ENCODE measurements at regions not wholly inside any gene's neighbourhood (a gene's known extent, or its start where the extent isn't known, plus 50 kb on each side); places are given as distances from the start of the nearest gene placed in this dataset.

DNA sequence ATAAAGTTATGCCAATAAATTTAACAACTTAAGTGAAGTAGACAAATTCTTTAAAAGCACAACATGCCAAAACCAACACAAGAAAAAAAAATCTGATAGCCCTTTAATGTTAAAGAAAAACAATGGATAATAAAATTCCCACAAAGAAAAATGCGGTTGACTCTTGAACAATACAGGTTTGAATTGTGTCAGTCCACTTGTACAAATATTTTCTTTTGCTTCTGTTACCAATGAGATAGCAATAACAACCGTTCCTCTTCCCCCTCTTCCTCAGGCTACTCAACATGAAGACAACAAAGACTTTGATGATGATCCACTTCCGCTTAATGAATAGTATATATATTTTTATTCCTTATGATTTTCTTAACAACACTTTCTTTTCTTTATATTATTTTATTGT lies 283.9 kb upstream of the MAN1A1 start:
- no peak overlapping the region for H3K4me2 ChIP-seq (ENCODE audit: unreplicated experiment)
- H3K36me3 ChIP-seq (ENCODE audit: low read depth), result no peaks in the 10 kb centered on the region
- no peak overlapping the region for H3K9ac ChIP-seq
- no peak for DNase-seq
- H3K27me3 ChIP-seq (replicated peaks; ENCODE audit: insufficient read depth), result no peaks in the 10 kb centered on the region
- H2AFZ ChIP-seq, result no peak overlapping the region
- no peak overlapping the region for H3K27ac ChIP-seq
- no peaks in the 10 kb centered on the region for H4K20me1 ChIP-seq (ENCODE audit: insufficient read depth)
- H3K4me3 ChIP-seq, result no peak overlapping the region
- no peaks in the 10 kb centered on the region for H3K9me3 ChIP-seq (ENCODE audit: low read depth)
- no peaks in the 10 kb centered on the region for H3F3A ChIP-seq (ENCODE audit: insufficient read depth)
- no peaks in the 10 kb centered on the region for H3K9me2 ChIP-seq (ENCODE audit: insufficient read depth)
- no peaks in the 10 kb centered on the region for H3K79me2 ChIP-seq (ENCODE audit: insufficient read depth)
- peaks cover 3% of the 10 kb centered on the region for H3K4me1 ChIP-seq (ENCODE audit: insufficient read depth)
- TF ChIP-seq EZH2 (IDR thresholded peaks at IDR 0.05; ENCODE audit: insufficient read depth, poor library complexity, severe bottlenecking) (no peak), EZH2phosphoT487 (IDR thresholded peaks at IDR 0.05; ENCODE audit: insufficient read depth, low read depth) (no peak)
- 89 to 94% methylated on average over 3 of the region's 3 CpGs for WGBS, 2 experiments (ENCODE audit: low coverage in 1 of 2, low lambda C conversion rate in 2 of 2, missing lambda C conversion rate in 2 of 2)
- in situ Hi-C loops (cut with MboI), result no loop called here

DNA sequence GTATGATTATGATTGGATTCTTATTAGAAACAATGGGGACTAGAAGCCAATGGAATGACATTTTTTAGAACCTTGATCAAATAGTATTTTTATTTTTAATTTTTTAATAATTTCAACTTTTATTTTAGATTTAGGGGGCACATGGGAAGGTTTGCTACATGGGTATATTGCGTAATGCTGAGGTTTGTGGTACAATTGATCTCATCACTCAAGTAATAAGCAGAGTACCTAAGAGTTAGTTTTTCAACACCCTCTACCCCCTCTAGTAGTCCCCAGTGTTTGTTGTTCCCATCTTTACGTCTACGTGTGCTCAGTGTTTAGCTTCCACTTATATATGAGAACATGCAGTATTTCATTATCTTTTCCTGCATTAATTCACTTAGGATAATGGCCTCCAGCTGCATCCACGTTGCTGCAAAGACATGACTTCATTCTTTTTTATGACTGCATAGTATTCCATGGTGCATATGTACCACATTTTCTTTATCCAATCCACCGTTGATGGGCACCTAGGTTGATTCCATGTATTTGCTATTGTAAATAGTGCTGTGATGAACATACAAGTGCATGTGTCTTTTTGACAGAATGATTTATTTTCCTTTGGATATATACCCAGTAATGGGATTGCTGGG lies 281.1 kb upstream of the MAN1A1 start:
- Histone ChIP-seq H3K4me1 (ENCODE audit: insufficient read depth) (peaks cover 15% of the 10 kb centered on the region), H3K9me3 (ENCODE audit: low read depth) (no peaks in the 10 kb centered on the region), H3K79me2 (ENCODE audit: insufficient read depth) (no peaks in the 10 kb centered on the region), H3K9ac (no peak overlapping the region), H3K4me2 (ENCODE audit: unreplicated experiment) (no peak overlapping the region), H3K36me3 (ENCODE audit: low read depth) (no peaks in the 10 kb centered on the region), H4K20me1 (ENCODE audit: insufficient read depth) (no peaks in the 10 kb centered on the region), H3K27me3 (replicated peaks; ENCODE audit: insufficient read depth) (no peaks in the 10 kb centered on the region), H3F3A (ENCODE audit: insufficient read depth) (no peaks in the 10 kb centered on the region), H2AFZ (no peak overlapping the region), H3K4me3 (no peak overlapping the region), H3K27ac (no peak overlapping the region), H3K9me2 (ENCODE audit: insufficient read depth) (no peaks in the 10 kb centered on the region)
- TF ChIP-seq EZH2phosphoT487 (IDR thresholded peaks at IDR 0.05; ENCODE audit: insufficient read depth, low read depth) (no peak), EZH2 (IDR thresholded peaks at IDR 0.05; ENCODE audit: insufficient read depth, poor library complexity, severe bottlenecking) (no peak)
- in situ Hi-C loops (cut with MboI), result no loop called here
- 79 to 84% methylated on average over 5 of the region's 5 CpGs for WGBS, 2 experiments (ENCODE audit: low coverage in 1 of 2, low lambda C conversion rate in 2 of 2, missing lambda C conversion rate in 2 of 2)
- no peak for DNase-seq

- TF ChIP-seq EZH2 (IDR thresholded peaks at IDR 0.05; ENCODE audit: insufficient read depth, poor library complexity, severe bottlenecking), result no peak
- no peak for TF ChIP-seq EZH2phosphoT487 (IDR thresholded peaks at IDR 0.05; ENCODE audit: insufficient read depth, low read depth)
- no peaks in the 10 kb centered on the region for H3K27me3 ChIP-seq (replicated peaks; ENCODE audit: insufficient read depth)
- DNase-seq, result no peak
Observed at GRCh38 chr6:119628691-119629594, 279.4 kb upstream of the MAN1A1 start.

GRCh38 chr6:119627908-119628669 lies 278.5 kb upstream of the MAN1A1 start:
- Histone ChIP-seq H3K9me3 (ENCODE audit: low read depth) (no peaks in the 10 kb centered on the region), H3K79me2 (ENCODE audit: insufficient read depth) (no peaks in the 10 kb centered on the region), H3K27ac (no peak overlapping the region), H3K4me2 (ENCODE audit: unreplicated experiment) (peak overlapping the region; percentile 27), H4K20me1 (ENCODE audit: insufficient read depth) (no peaks in the 10 kb centered on the region), H2AFZ (no peak overlapping the region), H3K4me3 (no peak overlapping the region), H3K4me1 (ENCODE audit: insufficient read depth) (peaks cover 15% of the 10 kb centered on the region), H3K36me3 (ENCODE audit: low read depth) (no peaks in the 10 kb centered on the region), H3K9me2 (ENCODE audit: insufficient read depth) (peaks cover 3% of the 10 kb centered on the region; the same call in 1 of the 2 replicates), H3K9ac (no peak overlapping the region), H3F3A (ENCODE audit: insufficient read depth) (no peaks in the 10 kb centered on the region), H3K27me3 (replicated peaks; ENCODE audit: insufficient read depth) (no peaks in the 10 kb centered on the region)
- in situ Hi-C loops (cut with MboI), result no loop called here
- TF ChIP-seq EZH2 (IDR thresholded peaks at IDR 0.05; ENCODE audit: insufficient read depth, poor library complexity, severe bottlenecking), result no peak
- TF ChIP-seq EZH2phosphoT487 (IDR thresholded peaks at IDR 0.05; ENCODE audit: insufficient read depth, low read depth), result no peak
- WGBS, 2 experiments (ENCODE audit: low coverage in 1 of 2, low lambda C conversion rate in 2 of 2, missing lambda C conversion rate in 2 of 2), result 77 to 81% methylated on average over 5 of the region's 5 CpGs
- DNase-seq, result peak; percentile 68

More at GRCh38 chr6:119628691-119629594, 279.4 kb upstream of the MAN1A1 start:
- Histone ChIP-seq H3K27ac (no peak overlapping the region), H3K4me1 (ENCODE audit: insufficient read depth) (peaks cover 15% of the 10 kb centered on the region), H2AFZ (no peak overlapping the region), H4K20me1 (ENCODE audit: insufficient read depth) (no peaks in the 10 kb centered on the region), H3K36me3 (ENCODE audit: low read depth) (no peaks in the 10 kb centered on the region), H3K9me2 (ENCODE audit: insufficient read depth) (no peaks in the 10 kb centered on the region), H3K9ac (no peak overlapping the region), H3K4me2 (ENCODE audit: unreplicated experiment) (peak overlapping the region; percentile 9), H3K9me3 (ENCODE audit: low read depth) (no peaks in the 10 kb centered on the region), H3K79me2 (ENCODE audit: insufficient read depth) (no peaks in the 10 kb centered on the region), H3F3A (ENCODE audit: insufficient read depth) (no peaks in the 10 kb centered on the region), H3K4me3 (no peak overlapping the region)
- whole genome bisulfite sequencing, 2 experiments (ENCODE audit: low coverage in 1 of 2, low lambda C conversion rate in 2 of 2, missing lambda C conversion rate in 2 of 2), result 96% methylated on average over 7 of the region's 7 CpGs
- in situ Hi-C loops (cut with MboI), result no loop called here
